ENCODE measurements at regions not wholly inside any gene's neighbourhood (a gene's known extent, or its start where the extent isn't known, plus 50 kb on each side); places are given as distances from the start of the nearest gene placed in this dataset.

GRCh38 chr11:134535029-134536025, 123.3 kb upstream of the B3GAT1 start:
- H3K36me3 ChIP-seq (ENCODE audit: control insufficient read depth in 2 of 3, insufficient read depth in 3 of 3, low read length in 3 of 3) = no peaks in the 10 kb centered on the region
- no peak overlapping the region for H3K27ac ChIP-seq (ENCODE audit: low read depth, low read length)
- no peaks in the 10 kb centered on the region for H3K27me3 ChIP-seq (ENCODE audit: control insufficient read depth in 2 of 2, insufficient read depth in 2 of 2, low read length in 2 of 2)
- no peak overlapping the region for H3K27ac Mint-ChIP-seq
- H3K36me3 Mint-ChIP-seq = no peaks in the 10 kb centered on the region
- ChIA-PET CTCF (no interaction called here), POLR2A (no interaction called here)
- peaks cover 0 to 6% (median 0%) of the 10 kb centered on the region in 11 donors for H3K9me3 Mint-ChIP-seq
- peaks cover 14 to 43% (median 23%) of the 10 kb centered on the region in 5 donors for H3K27me3 Mint-ChIP-seq
- H3K4me1 ChIP-seq (ENCODE audit: control insufficient read depth in 2 of 2, insufficient read depth in 2 of 2, low read length in 2 of 2) = no peaks in the 10 kb centered on the region
- H3K4me3 ChIP-seq (ENCODE audit: low read length) = no peak overlapping the region
- no peak for DNase-seq
- H3K4me3 Mint-ChIP-seq = no peak overlapping the region
- no peaks in the 10 kb centered on the region for H3K9me3 ChIP-seq (ENCODE audit: control insufficient read depth in 2 of 3, low read length in 3 of 3)
- intact Hi-C loops (cut with micrococcal nuclease) = no loop called here
- no peak for ATAC-seq
- H3K4me1 Mint-ChIP-seq = peaks cover 0 to 4% (median 0%) of the 10 kb centered on the region in 7 donors

DNA sequence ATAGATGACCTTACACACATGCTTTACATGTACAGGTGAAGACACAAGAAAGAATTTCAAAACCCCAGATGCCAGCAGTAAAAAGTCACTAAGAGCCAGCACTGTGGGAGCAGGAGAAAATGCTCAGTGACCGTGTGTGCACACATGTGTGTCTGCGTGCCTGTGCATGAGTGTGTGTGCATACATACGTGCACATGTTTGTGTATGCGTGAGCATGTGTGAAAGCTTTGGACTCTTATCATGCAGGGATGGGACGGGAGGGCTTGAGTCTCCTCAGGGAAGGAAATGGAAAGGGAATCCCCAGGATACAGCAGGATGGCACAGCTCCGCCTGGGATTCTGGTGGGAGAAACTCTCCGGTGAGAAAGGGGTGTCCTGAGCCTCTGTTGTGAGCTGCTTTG, 121.5 kb upstream of the B3GAT1 start:
- no peak for ATAC-seq
- Mint-ChIP-seq H3K27ac (no peak overlapping the region), H3K4me3 (no peak overlapping the region), H3K9me3 (no peaks in the 10 kb centered on the region), H3K4me1 (peaks cover 0 to 4% (median 0%) of the 10 kb centered on the region in 7 donors), H3K36me3 (no peaks in the 10 kb centered on the region), H3K27me3 (peaks cover 13 to 42% (median 22%) of the 10 kb centered on the region in 5 donors)
- no peaks in the 10 kb centered on the region for H3K27me3 ChIP-seq (ENCODE audit: control insufficient read depth in 2 of 2, insufficient read depth in 2 of 2, low read length in 2 of 2)
- intact Hi-C loops (cut with micrococcal nuclease) = no loop called here
- POLR2A ChIA-PET = no interaction called here
- CTCF ChIA-PET = no interaction called here
- no peaks in the 10 kb centered on the region for H3K36me3 ChIP-seq (ENCODE audit: control insufficient read depth in 2 of 3, insufficient read depth in 3 of 3, low read length in 3 of 3)
- H3K4me3 ChIP-seq (ENCODE audit: low read length) = no peak overlapping the region
- H3K27ac ChIP-seq (ENCODE audit: low read depth, low read length) = no peak overlapping the region
- no peak for DNase-seq
- no peaks in the 10 kb centered on the region for H3K9me3 ChIP-seq (ENCODE audit: control insufficient read depth in 2 of 3, low read length in 3 of 3)
- no peaks in the 10 kb centered on the region for H3K4me1 ChIP-seq (ENCODE audit: control insufficient read depth in 2 of 2, insufficient read depth in 2 of 2, low read length in 2 of 2)

DNA sequence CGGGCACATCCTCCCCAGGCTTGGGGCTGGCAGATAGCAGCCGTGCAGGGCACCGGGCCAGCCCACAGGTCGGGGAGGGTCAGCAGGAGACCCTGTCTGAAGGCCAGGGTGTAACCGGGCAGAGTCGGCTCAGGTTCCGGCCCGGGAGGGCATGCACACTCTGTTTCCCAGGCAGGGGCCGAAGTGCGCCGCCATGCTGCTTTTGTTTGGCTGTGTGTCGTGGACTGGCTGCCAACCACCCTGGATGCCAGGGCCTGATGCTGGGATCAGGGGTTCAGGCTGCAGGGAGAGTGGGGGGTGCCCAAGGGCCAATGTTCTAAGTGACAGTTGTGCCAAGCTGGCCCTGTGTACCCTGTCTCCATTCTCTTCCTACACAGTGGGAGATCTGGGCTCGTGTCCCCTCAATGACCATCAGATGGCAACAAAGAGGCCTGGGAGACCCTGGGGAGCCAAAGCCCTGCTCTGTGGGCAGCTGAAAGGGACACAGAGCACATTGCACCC, 120.9 kb upstream of the B3GAT1 start:
- no peak for ATAC-seq
- H3K4me1 ChIP-seq (ENCODE audit: control insufficient read depth in 2 of 2, insufficient read depth in 2 of 2, low read length in 2 of 2) = no peaks in the 10 kb centered on the region
- no peaks in the 10 kb centered on the region for H3K36me3 ChIP-seq (ENCODE audit: control insufficient read depth in 2 of 3, insufficient read depth in 3 of 3, low read length in 3 of 3)
- Mint-ChIP-seq H3K36me3 (no peaks in the 10 kb centered on the region), H3K4me1 (peaks cover 0 to 4% (median 0%) of the 10 kb centered on the region in 7 donors), H3K27ac (no peak overlapping the region), H3K9me3 (no peaks in the 10 kb centered on the region), H3K4me3 (no peak overlapping the region), H3K27me3 (peaks cover 7 to 42% (median 17%) of the 10 kb centered on the region in 5 donors)
- H3K27me3 ChIP-seq (ENCODE audit: control insufficient read depth in 2 of 2, insufficient read depth in 2 of 2, low read length in 2 of 2) = no peaks in the 10 kb centered on the region
- CTCF ChIA-PET = no interaction called here
- H3K4me3 ChIP-seq (ENCODE audit: low read length) = no peak overlapping the region
- POLR2A ChIA-PET = no interaction called here
- intact Hi-C loops (cut with micrococcal nuclease) = no loop called here
- no peaks in the 10 kb centered on the region for H3K9me3 ChIP-seq (ENCODE audit: control insufficient read depth in 2 of 3, low read length in 3 of 3)
- no peak for DNase-seq
- H3K27ac ChIP-seq (ENCODE audit: low read depth, low read length) = no peak overlapping the region

DNA sequence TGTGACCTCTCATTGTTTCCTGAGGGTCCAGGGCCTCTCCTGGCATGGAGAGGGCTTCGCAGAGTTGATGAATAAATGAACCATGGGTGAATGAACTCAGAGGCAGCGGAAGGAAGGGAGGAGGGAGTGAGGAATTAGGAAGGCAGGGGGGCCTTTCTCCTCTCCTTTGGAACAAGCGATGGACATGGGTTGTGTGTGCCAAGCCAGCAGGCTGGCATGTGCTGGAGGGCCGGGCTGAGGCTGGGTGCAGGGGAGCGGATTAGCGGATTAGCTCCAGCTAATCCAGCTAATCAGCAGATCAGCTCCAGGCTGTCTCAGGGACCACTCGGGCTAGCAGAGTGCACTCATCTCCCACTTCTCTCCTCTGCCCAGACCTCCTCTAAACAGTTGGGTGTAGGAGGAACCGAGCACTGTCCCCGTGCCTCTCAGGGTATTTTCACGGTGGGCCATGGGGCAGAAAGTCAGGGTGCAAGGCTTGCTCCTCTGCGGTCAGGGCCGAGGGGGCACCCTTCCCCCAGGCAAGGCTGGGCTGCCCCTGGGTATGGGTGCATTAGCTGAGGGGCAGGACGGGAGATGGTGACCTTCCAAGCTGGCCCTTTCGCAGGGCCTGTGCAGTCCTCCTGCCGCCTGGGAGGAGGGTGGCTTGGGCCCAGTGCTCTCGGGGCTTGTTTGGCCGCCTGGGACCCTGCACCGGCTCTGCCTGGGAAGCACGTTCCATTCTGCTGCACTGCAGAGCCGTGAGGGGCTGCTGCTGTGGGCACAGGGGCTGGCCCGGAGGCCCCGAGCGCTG, 120.3 kb upstream of the B3GAT1 start:
- no peak overlapping the region for H3K4me3 Mint-ChIP-seq
- DNase-seq (no peak), ATAC-seq (no peak)
- intact Hi-C loops (cut with micrococcal nuclease) = no loop called here
- ChIA-PET POLR2A (no interaction called here), CTCF (no interaction called here)
- no peak overlapping the region for H3K27ac Mint-ChIP-seq
- H3K36me3 Mint-ChIP-seq = no peaks in the 10 kb centered on the region
- Histone ChIP-seq H3K36me3 (ENCODE audit: control insufficient read depth in 2 of 3, insufficient read depth in 3 of 3, low read length in 3 of 3) (no peaks in the 10 kb centered on the region), H3K9me3 (ENCODE audit: control insufficient read depth in 2 of 3, low read length in 3 of 3) (no peaks in the 10 kb centered on the region), H3K4me1 (ENCODE audit: control insufficient read depth in 2 of 2, insufficient read depth in 2 of 2, low read length in 2 of 2) (no peaks in the 10 kb centered on the region), H3K27ac (ENCODE audit: low read depth, low read length) (no peak overlapping the region), H3K4me3 (ENCODE audit: low read length) (no peak overlapping the region), H3K27me3 (ENCODE audit: control insufficient read depth in 2 of 2, insufficient read depth in 2 of 2, low read length in 2 of 2) (no peaks in the 10 kb centered on the region)
- H3K27me3 Mint-ChIP-seq = peaks cover under 1 to 37% (median 14%) of the 10 kb centered on the region in 5 donors
- H3K4me1 Mint-ChIP-seq = peaks cover 0 to under 1% (median 0%) of the 10 kb centered on the region in 7 donors
- no peaks in the 10 kb centered on the region for H3K9me3 Mint-ChIP-seq

DNA sequence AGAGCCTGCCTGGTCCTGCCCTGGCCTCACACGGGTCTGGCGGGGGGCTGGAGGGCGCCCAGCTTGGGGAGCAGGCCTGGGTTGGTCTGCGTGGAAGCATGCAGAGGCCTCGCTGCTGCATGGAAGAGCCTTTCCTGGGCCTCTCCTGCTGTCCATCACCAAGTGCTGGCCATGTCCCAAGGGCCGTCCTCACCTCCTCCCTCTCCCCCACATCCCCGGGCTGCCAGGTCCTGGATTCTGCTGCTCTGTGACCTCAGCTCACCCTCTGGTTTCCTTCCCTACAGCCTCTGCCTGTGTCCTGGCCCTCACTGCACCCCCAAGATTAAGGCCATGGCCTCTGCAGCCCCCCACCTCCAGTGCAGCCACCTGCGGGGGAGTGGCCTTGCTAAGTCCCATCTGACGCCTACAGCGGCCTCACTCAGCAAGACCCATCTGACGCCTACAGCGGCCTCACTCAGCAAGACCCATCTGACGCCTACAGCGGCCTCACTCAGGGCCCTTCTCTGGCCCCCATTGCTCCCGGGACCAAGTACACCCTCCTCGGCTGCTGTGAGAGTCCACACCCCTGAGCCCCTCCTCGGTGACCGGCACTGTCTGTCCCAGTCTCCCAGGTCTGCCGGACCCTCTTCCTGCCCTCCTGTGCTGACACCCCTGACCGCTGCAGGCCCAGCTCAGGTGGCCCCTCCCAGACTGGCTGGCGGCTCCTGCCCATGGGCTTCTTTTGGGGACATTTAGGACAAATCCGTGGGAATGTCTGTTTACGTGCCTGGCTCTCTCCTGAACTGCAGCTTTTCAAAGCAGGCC, 119.5 kb upstream of the B3GAT1 start:
- ChIA-PET POLR2A (no interaction called here), CTCF (no interaction called here)
- Histone ChIP-seq H3K27me3 (ENCODE audit: control insufficient read depth in 2 of 2, insufficient read depth in 2 of 2, low read length in 2 of 2) (no peaks in the 10 kb centered on the region), H3K27ac (ENCODE audit: low read depth, low read length) (no peak overlapping the region), H3K4me3 (ENCODE audit: low read length) (no peak overlapping the region), H3K36me3 (ENCODE audit: control insufficient read depth in 2 of 3, insufficient read depth in 3 of 3, low read length in 3 of 3) (no peaks in the 10 kb centered on the region), H3K4me1 (ENCODE audit: control insufficient read depth in 2 of 2, insufficient read depth in 2 of 2, low read length in 2 of 2) (no peaks in the 10 kb centered on the region), H3K9me3 (ENCODE audit: control insufficient read depth in 2 of 3, low read length in 3 of 3) (no peaks in the 10 kb centered on the region)
- Mint-ChIP-seq H3K36me3 (no peaks in the 10 kb centered on the region), H3K9me3 (no peaks in the 10 kb centered on the region), H3K27me3 (peaks cover 0 to 35% (median 10%) of the 10 kb centered on the region in 5 donors), H3K4me3 (no peak overlapping the region), H3K27ac (no peak overlapping the region), H3K4me1 (no peaks in the 10 kb centered on the region)
- ATAC-seq (no peak), DNase-seq (no peak)
- intact Hi-C loops (cut with micrococcal nuclease) = no loop called here

GRCh38 chr11:134530636-134531326, 118.7 kb upstream of the B3GAT1 start:
- Mint-ChIP-seq H3K9me3 (no peaks in the 10 kb centered on the region), H3K27me3 (peaks cover 0 to 31% (median 4%) of the 10 kb centered on the region in 5 donors), H3K4me3 (no peak overlapping the region), H3K36me3 (no peaks in the 10 kb centered on the region), H3K27ac (no peak overlapping the region), H3K4me1 (no peaks in the 10 kb centered on the region)
- Histone ChIP-seq H3K9me3 (ENCODE audit: control insufficient read depth in 2 of 3, low read length in 3 of 3) (no peaks in the 10 kb centered on the region), H3K27me3 (ENCODE audit: control insufficient read depth in 2 of 2, insufficient read depth in 2 of 2, low read length in 2 of 2) (no peaks in the 10 kb centered on the region), H3K4me1 (ENCODE audit: control insufficient read depth in 2 of 2, insufficient read depth in 2 of 2, low read length in 2 of 2) (no peaks in the 10 kb centered on the region), H3K27ac (ENCODE audit: low read depth, low read length) (no peak overlapping the region), H3K36me3 (ENCODE audit: control insufficient read depth in 2 of 3, insufficient read depth in 3 of 3, low read length in 3 of 3) (no peaks in the 10 kb centered on the region), H3K4me3 (ENCODE audit: low read length) (no peak overlapping the region)
- intact Hi-C loops (cut with micrococcal nuclease) = no loop called here
- ChIA-PET CTCF (no interaction called here), POLR2A (no interaction called here)
- no peak for ATAC-seq
- DNase-seq = no peak

All from naive thymus-derived CD4-positive, alpha-beta T cell (primary cell).